ENCODE measurements at regions not wholly inside any gene's neighbourhood (a gene's known extent, or its start where the extent isn't known, plus 50 kb on each side); places are given as distances from the start of the nearest gene placed in this dataset.

GRCh38 chr1:115577513-115577912 lies 64.3 kb upstream of the VANGL1 start:
- Mint-ChIP-seq H3K27me3 (ENCODE audit: low read depth) (peaks cover 9% of the 10 kb centered on the region), H3K27ac (no peak overlapping the region), H3K4me3 (no peak overlapping the region), H3K4me1 (ENCODE audit: low read depth) (no peaks in the 10 kb centered on the region), H3K9me3 (peaks cover 27% of the 10 kb centered on the region), H3K36me3 (ENCODE audit: low read depth) (peaks cover 3% of the 10 kb centered on the region)
- intact Hi-C loops (cut with micrococcal nuclease), result no loop called here
- CTCF ChIA-PET, result no interaction called here
- no peak for DNase-seq

DNA sequence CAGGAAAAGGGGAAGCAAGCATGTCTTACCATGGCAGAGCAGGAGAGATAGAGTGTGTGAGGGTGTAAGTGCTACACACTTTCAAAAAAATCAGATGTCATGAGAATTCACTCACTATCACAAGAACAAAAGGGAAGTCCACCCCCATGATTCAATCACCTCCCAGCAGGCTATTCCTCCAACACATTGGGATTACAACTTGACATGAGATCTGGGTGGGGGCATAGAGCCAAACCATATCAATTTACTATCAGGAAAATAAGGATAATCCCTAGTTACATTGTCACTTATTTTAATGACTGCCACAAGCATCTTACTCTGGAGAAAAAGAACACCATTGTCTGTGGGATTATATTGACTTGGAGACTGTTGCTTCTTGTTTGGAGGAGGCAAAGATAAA lies 66.1 kb upstream of the VANGL1 start:
- no peak overlapping the region for H3K4me3 Mint-ChIP-seq
- H3K27me3 Mint-ChIP-seq (ENCODE audit: low read depth), result peaks cover 9% of the 10 kb centered on the region
- no peaks in the 10 kb centered on the region for H3K4me1 Mint-ChIP-seq (ENCODE audit: low read depth)
- no peak for DNase-seq
- intact Hi-C loops (cut with micrococcal nuclease), result no loop called here
- H3K36me3 Mint-ChIP-seq (ENCODE audit: low read depth), result peaks cover 3% of the 10 kb centered on the region
- peaks cover 29% of the 10 kb centered on the region for H3K9me3 Mint-ChIP-seq
- CTCF ChIA-PET, result no interaction called here
- no peak overlapping the region for H3K27ac Mint-ChIP-seq

GRCh38 chr1:115572710-115573109 lies 69.1 kb upstream of the VANGL1 start:
- Mint-ChIP-seq H3K27ac (no peak overlapping the region), H3K27me3 (ENCODE audit: low read depth) (peaks cover 11% of the 10 kb centered on the region), H3K9me3 (peaks cover 23% of the 10 kb centered on the region), H3K4me1 (ENCODE audit: low read depth) (no peaks in the 10 kb centered on the region), H3K4me3 (no peak overlapping the region), H3K36me3 (ENCODE audit: low read depth) (peaks cover 3% of the 10 kb centered on the region)
- CTCF ChIA-PET, result interaction anchor here (0.7 kb wide), 1 partner anchor 23 kb away, joined by 3 read pairs; no protein-coding TSS in a partner anchor
- intact Hi-C loops (cut with micrococcal nuclease), result no loop called here
- no peak for DNase-seq

DNA sequence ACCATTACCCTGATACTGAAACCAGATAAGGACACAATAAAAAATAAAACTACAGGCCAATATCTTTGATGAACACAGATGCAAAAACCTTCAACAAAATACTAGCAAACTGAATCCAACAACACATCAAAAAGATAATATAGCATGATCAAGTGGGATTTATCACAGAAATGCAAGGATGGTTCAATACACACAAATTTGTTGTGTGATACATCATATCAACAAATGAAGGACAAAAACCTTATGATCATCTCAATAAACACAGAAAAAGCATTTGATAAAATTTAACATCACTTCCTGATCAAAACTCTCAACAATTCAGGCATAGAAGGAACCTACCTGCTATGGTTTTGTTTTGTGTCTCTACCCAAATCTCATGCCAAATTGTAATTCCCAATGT lies 74.3 kb upstream of the VANGL1 start:
- no peak for DNase-seq
- Mint-ChIP-seq H3K9me3 (peaks cover 12% of the 10 kb centered on the region), H3K27me3 (ENCODE audit: low read depth) (peaks cover 21% of the 10 kb centered on the region), H3K4me1 (ENCODE audit: low read depth) (no peaks in the 10 kb centered on the region), H3K4me3 (no peak overlapping the region), H3K36me3 (ENCODE audit: low read depth) (peaks cover 2% of the 10 kb centered on the region), H3K27ac (no peak overlapping the region)
- CTCF ChIA-PET, result no interaction called here
- intact Hi-C loops (cut with micrococcal nuclease), result no loop called here

- CTCF ChIA-PET, result interaction anchor here (1.0 kb wide), 1 partner anchor 40 kb away, joined by 3 read pairs; no protein-coding TSS in a partner anchor
- no peak for DNase-seq
- Mint-ChIP-seq H3K27ac (no peak overlapping the region), H3K36me3 (ENCODE audit: low read depth) (peaks cover 2% of the 10 kb centered on the region), H3K9me3 (peaks cover 10% of the 10 kb centered on the region), H3K4me1 (ENCODE audit: low read depth) (no peaks in the 10 kb centered on the region), H3K27me3 (ENCODE audit: low read depth) (peaks cover 26% of the 10 kb centered on the region), H3K4me3 (no peak overlapping the region)
- intact Hi-C loops (cut with micrococcal nuclease), result no loop called here
These were observed 76.0 kb upstream of the VANGL1 start for GRCh38 chr1:115565791-115566190.

- Mint-ChIP-seq H3K27me3 (ENCODE audit: low read depth) (peaks cover 26% of the 10 kb centered on the region), H3K9me3 (peaks cover 10% of the 10 kb centered on the region), H3K36me3 (ENCODE audit: low read depth) (peaks cover 2% of the 10 kb centered on the region), H3K27ac (no peak overlapping the region), H3K4me3 (no peak overlapping the region), H3K4me1 (ENCODE audit: low read depth) (no peaks in the 10 kb centered on the region)
- intact Hi-C loops (cut with micrococcal nuclease), result no loop called here
- DNase-seq, result no peak
- CTCF ChIA-PET, result no interaction called here
These were observed 76.4 kb upstream of the VANGL1 start for GRCh38 chr1:115565353-115565752.

DNA sequence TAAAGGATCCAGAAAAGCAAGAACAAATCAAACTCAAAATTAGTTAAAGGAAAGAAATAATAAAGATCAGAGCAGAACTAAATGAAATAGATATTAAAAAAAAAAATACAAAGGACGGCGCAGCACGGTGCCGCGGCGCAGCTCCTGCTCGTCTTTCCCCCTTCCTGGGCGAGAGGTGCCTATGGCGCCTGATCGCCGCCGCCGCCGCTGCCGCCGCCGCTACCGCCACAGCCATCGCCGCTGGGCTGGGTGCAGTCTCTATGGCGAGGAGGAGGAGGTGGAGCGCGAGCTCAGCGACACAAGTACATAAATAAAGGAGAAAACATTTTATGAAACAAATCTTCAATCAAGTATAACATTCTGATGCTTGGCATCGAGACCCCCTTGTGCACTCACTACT lies 77.6 kb upstream of the VANGL1 start:
- Mint-ChIP-seq H3K4me1 (ENCODE audit: low read depth) (no peaks in the 10 kb centered on the region), H3K27me3 (ENCODE audit: low read depth) (peaks cover 26% of the 10 kb centered on the region), H3K9me3 (peaks cover 10% of the 10 kb centered on the region), H3K36me3 (ENCODE audit: low read depth) (peaks cover 2% of the 10 kb centered on the region), H3K4me3 (no peak overlapping the region), H3K27ac (no peak overlapping the region)
- no peak for DNase-seq
- intact Hi-C loops (cut with micrococcal nuclease), result no loop called here
- CTCF ChIA-PET, result no interaction called here

- Mint-ChIP-seq H3K4me3 (no peak overlapping the region), H3K4me1 (ENCODE audit: low read depth) (no peaks in the 10 kb centered on the region), H3K9me3 (no peaks in the 10 kb centered on the region), H3K27ac (no peak overlapping the region), H3K36me3 (ENCODE audit: low read depth) (no peaks in the 10 kb centered on the region), H3K27me3 (ENCODE audit: low read depth) (peaks cover 21% of the 10 kb centered on the region)
- no peak for DNase-seq
- intact Hi-C loops (cut with micrococcal nuclease), result no loop called here
- CTCF ChIA-PET, result no interaction called here
These were observed 81.7 kb upstream of the VANGL1 start for GRCh38 chr1:115560027-115560426.

GRCh38 chr1:115558275-115558674 lies 83.5 kb upstream of the VANGL1 start:
- Mint-ChIP-seq H3K27me3 (ENCODE audit: low read depth) (peaks cover 13% of the 10 kb centered on the region), H3K9me3 (no peaks in the 10 kb centered on the region), H3K4me3 (no peak overlapping the region), H3K27ac (no peak overlapping the region), H3K36me3 (ENCODE audit: low read depth) (no peaks in the 10 kb centered on the region), H3K4me1 (ENCODE audit: low read depth) (no peaks in the 10 kb centered on the region)
- CTCF ChIA-PET, result no interaction called here
- DNase-seq, result no peak
- intact Hi-C loops (cut with micrococcal nuclease), result no loop called here

GRCh38 chr1:115557715-115558114 lies 84.1 kb upstream of the VANGL1 start:
- Mint-ChIP-seq H3K27me3 (ENCODE audit: low read depth) (peaks cover 11% of the 10 kb centered on the region), H3K9me3 (no peaks in the 10 kb centered on the region), H3K4me3 (no peak overlapping the region), H3K4me1 (ENCODE audit: low read depth) (no peaks in the 10 kb centered on the region), H3K36me3 (ENCODE audit: low read depth) (no peaks in the 10 kb centered on the region), H3K27ac (no peak overlapping the region)
- DNase-seq, result no peak
- CTCF ChIA-PET, result no interaction called here
- intact Hi-C loops (cut with micrococcal nuclease), result no loop called here

DNA sequence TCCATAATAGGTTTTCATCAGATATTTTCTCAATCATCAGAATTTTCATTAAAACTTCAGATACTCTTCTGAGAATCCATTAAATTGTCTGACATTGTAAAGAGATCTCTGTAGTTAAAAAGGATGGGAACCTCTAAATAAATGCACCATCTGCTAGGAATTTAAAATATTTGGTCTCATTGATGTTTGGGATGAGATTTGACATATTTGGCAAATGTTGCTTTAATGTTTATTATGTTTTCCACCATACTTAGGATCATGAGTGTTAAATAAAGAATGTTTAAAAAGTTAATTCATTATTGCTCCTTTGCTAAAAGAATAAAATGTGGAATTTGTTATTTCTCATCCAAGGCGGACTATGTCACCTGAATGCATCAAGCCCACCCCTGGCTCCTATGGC lies 85.5 kb upstream of the VANGL1 start:
- H3K4me3 Mint-ChIP-seq, result no peak overlapping the region
- intact Hi-C loops (cut with micrococcal nuclease), result no loop called here
- no peak for DNase-seq
- H3K4me1 Mint-ChIP-seq (ENCODE audit: low read depth), result no peaks in the 10 kb centered on the region
- peaks cover 15% of the 10 kb centered on the region for H3K27me3 Mint-ChIP-seq (ENCODE audit: low read depth)
- CTCF ChIA-PET, result no interaction called here
- no peaks in the 10 kb centered on the region for H3K36me3 Mint-ChIP-seq (ENCODE audit: low read depth)
- no peak overlapping the region for H3K27ac Mint-ChIP-seq
- no peaks in the 10 kb centered on the region for H3K9me3 Mint-ChIP-seq

- Mint-ChIP-seq H3K27ac (no peak overlapping the region), H3K36me3 (ENCODE audit: low read depth) (no peaks in the 10 kb centered on the region), H3K27me3 (ENCODE audit: low read depth) (peaks cover 14% of the 10 kb centered on the region), H3K9me3 (no peaks in the 10 kb centered on the region), H3K4me1 (ENCODE audit: low read depth) (no peaks in the 10 kb centered on the region), H3K4me3 (no peak overlapping the region)
- intact Hi-C loops (cut with micrococcal nuclease), result no loop called here
- DNase-seq, result no peak
- CTCF ChIA-PET, result no interaction called here
These were observed 86.3 kb upstream of the VANGL1 start for GRCh38 chr1:115555446-115555845.

DNA sequence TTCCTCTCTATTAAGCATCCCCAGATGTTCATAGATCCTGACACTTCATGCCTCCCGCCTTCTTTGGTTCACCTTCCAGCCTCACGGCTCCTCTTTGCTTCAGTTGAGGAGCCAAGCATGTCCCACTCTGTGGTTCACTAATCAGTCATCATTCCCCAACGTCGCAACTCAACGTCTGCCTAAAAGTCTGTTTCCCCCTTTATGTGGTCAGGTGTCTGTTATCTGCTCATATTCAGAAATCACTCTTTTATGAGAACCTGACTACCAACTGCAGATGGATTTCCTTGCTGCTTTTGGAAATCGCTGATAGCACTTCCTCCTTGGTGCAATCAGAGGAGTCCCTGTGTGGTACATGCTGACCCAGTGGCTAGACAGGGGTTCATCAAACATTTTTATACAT lies 94.1 kb upstream of the VANGL1 start:
- Mint-ChIP-seq H3K4me3 (no peak overlapping the region), H3K27ac (no peak overlapping the region), H3K9me3 (no peaks in the 10 kb centered on the region), H3K36me3 (ENCODE audit: low read depth) (no peaks in the 10 kb centered on the region), H3K27me3 (ENCODE audit: low read depth) (peaks cover 10% of the 10 kb centered on the region), H3K4me1 (ENCODE audit: low read depth) (no peaks in the 10 kb centered on the region)
- DNase-seq, result no peak
- CTCF ChIA-PET, result interaction anchor here (1.1 kb wide), 1 partner anchor 48 kb away, joined by 4 read pairs; no protein-coding TSS in a partner anchor
- intact Hi-C loops (cut with micrococcal nuclease), result no loop called here

DNA sequence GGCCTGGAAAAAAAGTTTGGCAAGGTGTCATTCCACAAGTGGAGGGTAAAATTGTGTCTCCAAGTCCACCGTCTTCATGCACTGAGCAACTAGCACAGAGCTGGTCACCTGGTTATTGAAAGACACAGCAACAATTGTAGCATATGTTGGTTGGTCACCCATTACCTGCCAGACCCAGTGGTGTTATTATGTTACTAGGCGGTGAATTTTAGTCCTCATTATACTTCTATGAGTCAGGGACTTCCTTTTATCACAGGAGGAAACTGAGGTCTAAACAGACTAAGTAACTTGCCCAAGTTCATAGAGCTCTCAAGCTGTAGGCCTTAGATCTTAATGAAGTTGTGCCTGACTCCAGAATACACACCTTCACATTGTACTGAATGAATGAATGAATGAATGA lies 94.9 kb upstream of the VANGL1 start:
- Mint-ChIP-seq H3K4me1 (ENCODE audit: low read depth) (no peaks in the 10 kb centered on the region), H3K27me3 (ENCODE audit: low read depth) (peaks cover 5% of the 10 kb centered on the region), H3K27ac (no peak overlapping the region), H3K9me3 (no peaks in the 10 kb centered on the region), H3K36me3 (ENCODE audit: low read depth) (no peaks in the 10 kb centered on the region), H3K4me3 (no peak overlapping the region)
- intact Hi-C loops (cut with micrococcal nuclease), result no loop called here
- DNase-seq, result no peak
- CTCF ChIA-PET, result interaction anchor here (1.1 kb wide), 1 partner anchor 49 kb away, joined by 4 read pairs; no protein-coding TSS in a partner anchor

Measured in activated naive CD4-positive, alpha-beta T cell treated with anti-CD3 and anti-CD28 coated beads for 36 hours (primary cell).